H1 (cell line): ENCODE measurements at regions not wholly inside any gene's neighbourhood (a gene's known extent, or its start where the extent isn't known, plus 50 kb on each side); places are given as distances from the start of the nearest gene placed in this dataset.

Experiments
- CTCF ChIA-PET: fragments of 300-600 bp; sonication (Branson Sonifier 250); formaldehyde crosslinking; loops from one replicate; lab custom pipeline; 2021; ENCODE audit not compliant: partially characterized antibody; lab: Charles Lee
- POLR2A ChIA-PET: fragments of 300-600 bp; sonication (Branson Sonifier 250); formaldehyde crosslinking; loops from one replicate; lab custom pipeline; 2021; ENCODE audit warnings: inconsistent platforms; ENCODE audit not compliant: partially characterized antibody; lab: Charles Lee
- DNase-seq, 2 experiments: peaks; one replicate each; pipeline versions ENCODE4 v3.0.0 to v3.0.0-alpha.2; 2010 to 2022; ENCODE audit warnings: low spot score in 2 of 2, low read depth in 1 of 2, mixed read lengths in 1 of 2
- FAIRE-seq: peaks from 2 replicates; lab custom pipeline; 2011; peaks lifted over from hg19 to GRCh38; lab: Jason Lieb, UNC
- H2AFZ ChIP-seq: 2 replicates; pipeline ENCODE4 v1.8.1; 2012; ENCODE audit warnings: low read length, inconsistent platforms
- H2AK5ac ChIP-seq: 2 replicates; pipeline ENCODE4 v1.6.1; 2013; ENCODE audit warnings: low read depth, low read length
- H2BK120ac ChIP-seq: replicated peaks from 2 replicates; pipeline ENCODE3; 2013; ENCODE audit warnings: low read depth, low read length, inconsistent platforms
- H2BK12ac ChIP-seq: 2 replicates; pipeline ENCODE4 v1.6.1; 2013; ENCODE audit warnings: low read depth, low read length
- H2BK15ac ChIP-seq: 2 replicates; pipeline ENCODE4 v1.6.1; 2013; ENCODE audit warnings: low read length
- H2BK20ac ChIP-seq: 2 replicates; pipeline ENCODE4 v1.6.1; 2013; ENCODE audit warnings: low read length
- H2BK5ac ChIP-seq: 2 replicates; pipeline ENCODE4 v1.6.1; 2013; ENCODE audit warnings: low read depth, low read length
- H3K14ac ChIP-seq: 2 replicates; pipeline ENCODE4 v1.6.1; 2013; ENCODE audit warnings: inconsistent platforms; ENCODE audit not compliant: insufficient read length
- H3K18ac ChIP-seq: 2 replicates; pipeline ENCODE4 v1.6.1; 2013; ENCODE audit warnings: low read length; ENCODE audit errors: extremely low read depth
- H3K23ac ChIP-seq: 2 replicates; pipeline ENCODE4 v1.6.1; 2013; ENCODE audit warnings: inconsistent platforms; ENCODE audit not compliant: insufficient read length
- H3K23me2 ChIP-seq: 2 replicates; pipeline ENCODE4 v1.6.1; 2013; ENCODE audit warnings: low read depth, low read length
- H3K27ac ChIP-seq: 2 replicates; pipeline ENCODE4 v1.6.1; 2011; ENCODE audit warnings: low read depth, low read length, inconsistent platforms
- H3K27me3 ChIP-seq, 4 experiments: replicated peaks in 1 of 4; 1 replicate in 1 of 4; 2 replicates in 3 of 4; pipeline versions ENCODE4 v1.6.1 to v1.8.1; 2011 to 2013; ENCODE audit warnings: low read length in 3 of 4, mild to moderate bottlenecking in 3 of 4, inconsistent platforms in 2 of 4, mixed read lengths in 2 of 4, moderate library complexity in 1 of 4; ENCODE audit not compliant: control insufficient read depth in 3 of 4, insufficient read depth in 3 of 4; ENCODE audit errors: extremely low read depth in 1 of 4
- H3K36me3 ChIP-seq, 4 experiments: 2 replicates each; pipeline versions ENCODE4 v1.6.1 to v1.8.1; 2011 to 2013; ENCODE audit warnings: mild to moderate bottlenecking in 4 of 4, low read length in 3 of 4, moderate library complexity in 2 of 4, control low read depth in 1 of 4, inconsistent platforms in 1 of 4; ENCODE audit not compliant: insufficient read depth in 4 of 4, control insufficient read depth in 2 of 4
- H3K4ac ChIP-seq: replicated peaks from 2 replicates; pipeline ENCODE3; 2013; ENCODE audit warnings: low read length, low read depth, mixed read lengths, inconsistent platforms; ENCODE audit not compliant: insufficient read length
- H3K4me1 ChIP-seq, 4 experiments: replicated peaks in 1 of 4; 1 replicate in 1 of 4; 2 replicates in 3 of 4; pipeline versions ENCODE4 v1.6.1 to v1.8.1; 2011 to 2013; ENCODE audit warnings: low read length in 3 of 4, inconsistent platforms in 2 of 4, mixed read lengths in 1 of 4; ENCODE audit not compliant: insufficient read depth in 4 of 4, control insufficient read depth in 3 of 4
- H3K4me2 ChIP-seq, 2 experiments: 2 replicates each; pipeline versions ENCODE4 v1.6.1 to v1.8.1; 2011 to 2013; ENCODE audit warnings: low read depth in 2 of 2, low read length in 2 of 2, control low read depth in 1 of 2, inconsistent platforms in 1 of 2, mild to moderate bottlenecking in 1 of 2; ENCODE audit not compliant: insufficient read depth in 1 of 2
- H3K4me3 ChIP-seq, 4 experiments: fragments of 200-600, 300-600 bp in 1 of 4; sonication (generic), shearing (Covaris generic), sonication (Bioruptor Twin) in 1 of 4; 2 replicates each; pipeline versions ENCODE4 v1.5.1 to v1.8.1; 2011 to 2016; ENCODE audit warnings: low read length in 4 of 4, low read depth in 3 of 4, control low read depth in 2 of 4, inconsistent platforms in 2 of 4, mild to moderate bottlenecking in 2 of 4, mixed read lengths in 1 of 4, moderate library complexity in 1 of 4; ENCODE audit not compliant: insufficient read depth in 2 of 4; ENCODE audit errors: extremely low read depth in 1 of 4
- H3K56ac ChIP-seq: replicated peaks from 2 replicates; pipeline ENCODE3; 2013; ENCODE audit warnings: low read depth, mild to moderate bottlenecking, mixed read lengths, low read length, inconsistent platforms; ENCODE audit not compliant: insufficient read length
- H3K79me1 ChIP-seq: 2 replicates; pipeline ENCODE4 v1.6.1; 2013; ENCODE audit warnings: low read depth, low read length, control low read depth
- H3K79me2 ChIP-seq, 2 experiments: 2 replicates each; pipeline versions ENCODE4 v1.6.1 to v1.8.1; 2012 to 2013; ENCODE audit warnings: low read length in 2 of 2, mild to moderate bottlenecking in 2 of 2, inconsistent platforms in 1 of 2; ENCODE audit not compliant: insufficient read depth in 2 of 2, control insufficient read depth in 1 of 2
- H3K9ac ChIP-seq, 4 experiments: replicated peaks in 1 of 4; 1 replicate in 1 of 4; 2 replicates in 3 of 4; pipeline versions ENCODE4 v1.6.1 to v1.8.1; 2011 to 2013; ENCODE audit warnings: low read depth in 3 of 4, low read length in 3 of 4, control low read depth in 2 of 4, mild to moderate bottlenecking in 2 of 4, moderate library complexity in 2 of 4, inconsistent platforms in 1 of 4; ENCODE audit errors: extremely low read depth in 1 of 4
- H3K9me3 ChIP-seq, 2 experiments: 2 replicates each; pipeline versions ENCODE4 v1.6.1 to v1.8.1; 2012 to 2013; ENCODE audit warnings: mild to moderate bottlenecking in 2 of 2, moderate library complexity in 2 of 2, control low read depth in 1 of 2, inconsistent platforms in 1 of 2, low read depth in 1 of 2, low read length in 1 of 2, mixed read lengths in 1 of 2; ENCODE audit not compliant: insufficient read depth in 2 of 2
- H4K20me1 ChIP-seq, 2 experiments: replicated peaks in 1 of 2; 2 replicates each; pipeline versions ENCODE3 to v1.8.1; 2011 to 2013; ENCODE audit warnings: inconsistent platforms in 2 of 2, low read length in 2 of 2, mild to moderate bottlenecking in 1 of 2; ENCODE audit not compliant: insufficient read depth in 2 of 2, control insufficient read depth in 1 of 2
- H4K5ac ChIP-seq: 2 replicates; pipeline ENCODE4 v1.6.1; 2013; ENCODE audit warnings: low read length, low read depth, mixed read lengths, inconsistent platforms; ENCODE audit not compliant: insufficient read length
- H4K8ac ChIP-seq: 2 replicates; pipeline ENCODE4 v1.8.0; 2013; ENCODE audit warnings: mild to moderate bottlenecking, moderate library complexity, low read length, inconsistent platforms; ENCODE audit not compliant: insufficient read depth; ENCODE audit errors: extremely low read depth
- H4K91ac ChIP-seq: replicated peaks from 2 replicates; pipeline ENCODE3; 2013; ENCODE audit warnings: low read length, mixed read lengths, inconsistent platforms; ENCODE audit not compliant: insufficient read length
- CHD1 ChIP-seq: IDR thresholded peaks from 2 replicates; pipeline ENCODE4 v1.6.1; 2012; ENCODE audit warnings: low read depth, low read length, improper control_type of control experiment
- CREB1 ChIP-seq: IDR thresholded peaks from 2 replicates; pipeline ENCODE4 v1.6.1; 2012; ENCODE audit warnings: inconsistent platforms
- CTCF ChIP-seq, 3 experiments: IDR thresholded peaks; 1 replicate in 2 of 3; 2 replicates in 1 of 3; pipeline versions ENCODE4 v1.5.1 to v1.6.1; 2011; ENCODE audit warnings: low read length in 3 of 3, mild to moderate bottlenecking in 3 of 3, inconsistent platforms in 2 of 3, low read depth in 1 of 3, moderate library complexity in 1 of 3; ENCODE audit not compliant: insufficient read depth in 1 of 3; ENCODE audit errors: control extremely low read depth in 1 of 3
- KDM5A ChIP-seq: fragments of 200-600 bp; IDR thresholded peaks from 2 replicates; pipeline ENCODE4 v1.7.1; 2012; ENCODE audit warnings: mild to moderate bottlenecking, low read length, inconsistent platforms, mixed read lengths
- RAD21 ChIP-seq, 2 experiments: IDR thresholded peaks in 1 of 2; conservative IDR thresholded peaks in 1 of 2; 2 replicates each; pipeline ENCODE4 v1.6.1; 2011; ENCODE audit warnings: low read depth in 2 of 2, low read length in 2 of 2, improper control_type of control experiment in 1 of 2, inconsistent platforms in 1 of 2, mild to moderate bottlenecking in 1 of 2, moderate library complexity in 1 of 2
- RFX5 ChIP-seq: IDR thresholded peaks from 2 replicates; pipeline ENCODE4 v1.6.1; 2011; ENCODE audit warnings: low read depth, low read length, improper control_type of control experiment, borderline replicate concordance
- RNF2 ChIP-seq: fragments of 200-900, 300-1000 bp; sonication (generic); IDR thresholded peaks from 2 replicates; pipeline ENCODE4 v1.7.1; 2016; ENCODE audit warnings: borderline replicate concordance, low read depth, mild to moderate bottlenecking, antibody characterized with exemption, low read length; ENCODE audit not compliant: poor library complexity, severe bottlenecking; ENCODE audit errors: missing control alignments
- SP4 ChIP-seq: IDR thresholded peaks from 2 replicates; pipeline ENCODE4 v1.6.1; 2012; ENCODE audit warnings: low read length, inconsistent platforms
- TBP ChIP-seq: IDR thresholded peaks from 2 replicates; pipeline ENCODE4 v1.6.1; 2011; ENCODE audit warnings: low read depth, low read length, improper control_type of control experiment

GRCh38 chr12:42760550-42760949 lies 171.0 kb upstream of the PRICKLE1 start:
- Histone ChIP-seq H3K14ac (no peak overlapping the region), H3K27ac (no peak overlapping the region), H4K20me1 (no peaks in the 10 kb centered on the region), H3K4me3 (no peak overlapping the region), H3K23ac (no peak overlapping the region), H2BK20ac (no peak overlapping the region), H2BK5ac (no peak overlapping the region), H3K4ac (no peak overlapping the region), H2AK5ac (no peak overlapping the region), H4K8ac (no peak overlapping the region)
- no peak for FAIRE-seq
- TF ChIP-seq RNF2 (no peak), CREB1 (no peak), CHD1 (no peak), TBP (no peak), CTCF (IDR thresholded peaks at IDR 0.05; ENCODE audit: control extremely low read depth in 1 of 3, insufficient read depth in 1 of 3, low read depth in 1 of 3, low read length in 3 of 3) (no peak), SP4 (no peak), RAD21 (IDR thresholded peaks at IDR 0.05 in 1 of 2, conservative IDR thresholded peaks at IDR 0.05 in 1 of 2; ENCODE audit: low read depth in 2 of 2, low read length in 2 of 2) (no peak), RFX5 (no peak), KDM5A (no peak)
- TF ChIP-seq, all 59 proteins: peak for 0
- peaks cover 1% of the 10 kb centered on the region; the same call in 1 of the 2 replicates for H3K23me2 ChIP-seq
- H3K18ac ChIP-seq: no peak overlapping the region
- no peak overlapping the region for H4K5ac ChIP-seq
- H2BK12ac ChIP-seq: no peak overlapping the region
- ChIA-PET CTCF (interaction anchor here (0.6 to 1.4 kb wide), 4 partner anchors 9 to 124 kb away, joined by 3 to 6 read pairs (median 4); no protein-coding TSS in a partner anchor), POLR2A (interaction anchor here (0.6 kb wide), 1 partner anchor 21 kb away, joined by 3 read pairs; no protein-coding TSS in a partner anchor)
- no peaks in the 10 kb centered on the region for H3K79me2 ChIP-seq
- H3K79me1 ChIP-seq: no peaks in the 10 kb centered on the region
- H3K27me3 ChIP-seq: no peaks in the 10 kb centered on the region
- no peak overlapping the region for H4K91ac ChIP-seq
- no peaks in the 10 kb centered on the region; a peak in 2 of 8 replicates for H3K36me3 ChIP-seq
- H2AFZ ChIP-seq: no peak overlapping the region
- H2BK15ac ChIP-seq: no peak overlapping the region
- DNase-seq: no peak
- no peak overlapping the region for H3K56ac ChIP-seq
- H2BK120ac ChIP-seq: no peak overlapping the region
- H3K9me3 ChIP-seq: 0 out of 4 replicates have a peak, but pooled peaks cover 0 to 4% of the 10 kb centered on the region in 2 experiments
- no peak overlapping the region for H3K4me2 ChIP-seq
- no peak overlapping the region for H3K9ac ChIP-seq
- H3K4me1 ChIP-seq: peaks cover 7 to 24% (median 11%) of the 10 kb centered on the region in 4 experiments; a peak in 6 of 7 replicates
